G401 (cell line): ENCODE measurements at regions not wholly inside any gene's neighbourhood (a gene's known extent, or its start where the extent isn't known, plus 50 kb on each side); places are given as distances from the start of the nearest gene placed in this dataset.
A peak's percentile ranks its signal among the peaks of the same experiment; 100 is the strongest.
"Not testable (repeated sequence)": the region's sequence is repeated elsewhere in the genome, so short reads cannot be mapped to it uniquely, and the experiment has no call there.

ENCODE experiments used
- DNase-seq: peaks from one replicate; pipeline ENCODE4 v3.0.0-alpha.2; 2015; ENCODE audit warnings: low spot score
- in situ Hi-C: cut with HindIII; loops from 2 replicates; pipeline ENCODE4 v1.10.0; 2016; ENCODE audit warnings: low sequenced_read_pairs, mixed read lengths

GRCh38 chr9:102227416-102227815, 489.0 kb upstream of the GRIN3A start:
- in situ Hi-C loops, DNase-seq: not testable (repeated sequence)

DNA sequence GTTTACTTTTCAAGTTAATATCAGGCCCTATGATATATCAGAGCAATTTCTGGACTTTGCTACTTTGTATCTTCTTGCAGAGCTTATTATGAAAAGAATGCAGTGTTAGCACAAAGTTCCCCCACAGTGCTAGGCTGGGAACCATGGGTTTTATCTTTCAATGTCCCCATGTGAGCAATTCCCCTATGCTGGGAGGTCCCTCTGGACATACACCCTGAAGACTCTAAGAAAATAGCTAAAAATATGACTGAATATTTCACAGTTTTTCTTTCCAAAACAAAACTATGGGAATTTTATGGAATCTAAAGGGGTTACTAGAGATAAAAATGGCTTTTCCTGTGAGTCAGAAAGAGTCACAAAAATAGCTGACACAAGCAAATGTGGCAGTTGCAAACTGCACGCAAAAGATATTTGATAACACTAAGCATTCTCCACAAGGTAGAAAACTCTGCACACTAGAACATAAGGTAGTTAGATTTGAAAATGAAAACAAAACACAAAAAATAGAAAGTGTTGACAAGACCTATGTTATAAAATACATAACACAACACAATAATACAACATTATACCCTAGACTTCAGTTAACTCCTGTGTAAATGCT, 487.5 kb upstream of the GRIN3A start:
- no peak for DNase-seq
- in situ Hi-C loops: no loop called here

- DNase-seq, in situ Hi-C loops: not testable (repeated sequence)
Observed at GRCh38 chr9:102223320-102224136, 485.1 kb upstream of the GRIN3A start.

DNA sequence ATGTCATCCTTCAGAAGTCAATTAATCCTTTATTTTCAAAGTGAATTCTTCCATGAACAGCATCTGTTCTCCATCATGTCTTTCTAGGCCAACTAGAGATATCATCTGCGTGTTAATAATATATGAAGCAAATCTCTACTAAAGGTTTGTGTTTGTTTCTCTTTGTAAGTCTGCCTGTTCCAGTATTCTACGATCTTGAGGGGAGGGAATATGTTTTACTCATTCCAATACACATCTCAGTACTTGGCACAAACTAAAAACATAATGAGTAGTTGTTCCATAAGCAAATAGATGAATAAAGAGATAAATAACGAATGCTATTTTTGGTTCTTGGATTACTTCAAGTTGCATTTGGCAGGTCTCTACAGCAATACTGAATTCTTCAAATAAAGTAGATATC, 470.7 kb upstream of the GRIN3A start:
- peak; percentile 4 for DNase-seq
- in situ Hi-C loops: no loop called here

- in situ Hi-C loops: no loop called here
- no peak for DNase-seq
Observed at GRCh38 chr9:102206432-102206831, 468.0 kb upstream of the GRIN3A start.

DNA sequence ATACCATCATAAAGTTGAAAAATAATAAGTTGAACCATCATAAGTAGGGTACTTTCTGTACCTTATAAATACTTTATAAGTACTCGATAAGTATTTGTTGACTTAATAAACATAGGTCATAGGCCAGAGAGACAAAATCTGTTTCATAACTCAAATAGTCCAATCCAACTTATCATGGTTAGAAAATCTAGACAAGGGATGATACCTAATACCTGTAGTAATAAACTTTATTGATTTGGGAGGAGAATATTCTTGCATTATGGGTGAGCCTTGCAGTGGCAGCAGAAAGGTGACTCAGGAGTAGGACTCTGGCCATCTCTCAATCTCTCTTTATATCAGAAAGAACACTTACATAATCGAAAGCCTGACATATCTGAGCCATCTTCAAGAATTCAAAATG, 466.8 kb upstream of the GRIN3A start:
- in situ Hi-C loops: no loop called here
- DNase-seq: no peak

DNA sequence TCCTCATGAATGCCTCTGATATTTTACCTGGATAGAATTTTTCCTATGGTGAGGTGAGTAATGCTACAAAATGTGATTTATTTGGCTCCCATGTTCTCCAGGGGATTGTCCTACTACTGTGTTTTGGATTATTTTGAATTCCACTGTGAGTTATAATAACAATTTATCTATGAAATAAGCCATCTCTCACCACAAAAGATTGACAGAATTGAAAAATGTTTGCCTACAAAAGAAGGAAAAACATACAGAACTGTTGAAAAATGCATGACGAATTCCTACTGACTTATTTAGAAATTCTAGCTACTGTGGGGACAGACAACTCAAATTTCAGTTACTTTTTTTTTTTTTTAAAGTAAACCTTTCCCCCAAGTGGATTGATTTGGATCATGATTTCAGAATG, 463.7 kb upstream of the GRIN3A start:
- DNase-seq: no peak
- in situ Hi-C loops: no loop called here

- no peak for DNase-seq
- in situ Hi-C loops: no loop called here
Observed at GRCh38 chr9:102185962-102186361, 447.5 kb upstream of the GRIN3A start.

GRCh38 chr9:102185371-102185770, 446.9 kb upstream of the GRIN3A start:
- DNase-seq: peak; percentile 76
- in situ Hi-C loops: no loop called here

DNA sequence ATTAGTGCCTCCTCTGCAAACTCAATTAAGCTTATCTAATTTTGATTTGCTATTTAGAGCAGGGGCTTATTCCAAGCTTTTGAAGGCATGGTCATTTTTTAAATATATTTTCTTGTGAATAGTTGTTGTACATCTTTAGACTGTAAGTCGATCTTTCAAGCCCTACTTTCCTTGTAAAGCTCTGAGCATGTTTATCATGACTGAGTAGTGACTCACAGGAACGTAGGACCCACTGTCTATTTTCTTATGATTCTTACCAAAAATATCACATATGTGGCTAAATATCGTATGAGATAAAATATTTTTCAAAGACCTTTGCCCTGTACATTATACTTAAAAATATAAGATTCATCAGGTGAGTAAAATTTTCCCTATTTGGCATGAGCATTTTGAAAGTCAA, 440.4 kb upstream of the GRIN3A start:
- in situ Hi-C loops: no loop called here
- DNase-seq: no peak

DNA sequence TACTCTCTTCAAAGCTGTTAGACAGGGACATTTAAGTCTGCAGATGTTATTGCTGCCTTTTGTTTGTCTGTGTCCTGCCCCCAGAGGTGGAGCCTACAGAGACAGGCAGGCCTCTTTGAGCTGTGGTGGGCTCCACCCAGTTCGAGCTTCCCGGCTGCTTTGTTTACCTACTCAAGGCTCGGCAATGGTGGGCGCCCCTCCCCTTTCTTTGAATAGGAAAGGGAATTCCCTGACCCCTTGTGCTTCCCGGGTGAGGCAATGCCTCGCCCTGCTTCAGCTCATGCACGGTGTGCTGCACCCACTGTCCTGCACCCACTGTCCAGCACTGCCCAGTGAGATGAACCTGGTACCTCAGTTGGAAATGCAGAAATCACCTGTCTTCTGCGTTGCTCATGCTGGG, 435.8 kb upstream of the GRIN3A start:
- DNase-seq, in situ Hi-C loops: not testable (repeated sequence)

DNA sequence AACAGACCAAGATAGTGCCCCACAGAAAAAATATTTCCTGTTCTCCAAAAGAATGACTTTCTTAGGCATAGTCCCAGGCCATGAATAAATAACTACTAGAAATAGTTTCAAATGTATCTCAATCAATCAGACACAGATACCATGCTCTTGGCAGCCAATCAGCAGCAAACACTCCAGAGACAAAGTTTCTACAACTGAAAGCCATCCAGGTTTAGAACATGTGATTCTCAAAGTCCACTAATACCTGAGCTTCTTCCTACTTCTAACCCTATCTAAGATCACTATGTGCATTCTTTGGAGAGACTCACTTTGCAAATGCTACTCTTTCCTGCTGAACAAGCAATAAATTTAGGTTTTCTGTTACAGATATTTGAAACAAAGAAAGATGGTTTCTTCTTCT, 425.8 kb upstream of the GRIN3A start:
- in situ Hi-C loops: no loop called here
- no peak for DNase-seq

DNA sequence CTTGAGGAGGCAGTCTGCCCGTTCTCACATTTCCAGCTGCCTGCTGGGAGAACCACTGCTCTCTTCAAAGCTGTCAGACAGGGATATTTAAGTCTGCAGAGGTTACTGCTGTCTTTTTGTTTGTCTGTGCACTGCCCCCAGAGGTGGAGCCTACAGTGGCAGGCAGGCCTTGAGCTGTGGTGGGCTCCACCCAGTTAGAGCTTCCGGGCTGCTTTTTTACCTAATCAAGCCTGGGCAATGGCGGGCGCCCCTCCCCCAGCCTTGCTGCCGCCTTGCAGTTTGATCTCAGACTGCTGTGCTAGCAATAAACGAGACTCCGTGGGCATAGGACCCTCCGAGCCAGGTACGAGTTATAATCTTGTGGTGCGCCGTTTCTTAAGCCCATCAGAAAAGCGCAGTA, 414.6 kb upstream of the GRIN3A start:
- in situ Hi-C loops, DNase-seq: not testable (repeated sequence)

- no peak for DNase-seq
- in situ Hi-C loops: no loop called here
Observed at GRCh38 chr9:102135768-102136167, 397.3 kb upstream of the GRIN3A start.

- in situ Hi-C loops: no loop called here
- DNase-seq: no peak
Observed at GRCh38 chr9:102124465-102124864, 386.0 kb upstream of the GRIN3A start.

DNA sequence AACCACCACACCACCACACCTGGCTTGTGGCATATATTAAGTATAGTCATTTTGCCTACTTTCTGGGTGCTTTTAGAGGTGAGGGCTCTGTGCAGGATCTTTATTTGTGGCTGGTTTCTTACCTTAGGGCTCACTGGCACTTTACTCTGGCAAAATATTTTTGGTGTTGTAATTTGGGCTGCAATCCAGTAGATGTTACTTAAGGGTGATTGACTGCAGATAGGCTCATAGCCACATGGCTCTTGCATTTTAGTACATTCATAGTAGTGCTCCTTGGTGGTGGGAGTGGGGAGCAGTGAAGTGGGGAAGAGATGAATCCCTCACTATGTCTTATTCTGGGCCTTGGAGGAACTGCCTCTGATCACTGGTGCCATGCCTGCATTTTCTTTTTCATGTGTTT, 376.1 kb upstream of the GRIN3A start:
- in situ Hi-C loops: no loop called here
- DNase-seq: no peak

GRCh38 chr9:102113191-102113590, 374.7 kb upstream of the GRIN3A start:
- in situ Hi-C loops: no loop called here
- DNase-seq: no peak

DNA sequence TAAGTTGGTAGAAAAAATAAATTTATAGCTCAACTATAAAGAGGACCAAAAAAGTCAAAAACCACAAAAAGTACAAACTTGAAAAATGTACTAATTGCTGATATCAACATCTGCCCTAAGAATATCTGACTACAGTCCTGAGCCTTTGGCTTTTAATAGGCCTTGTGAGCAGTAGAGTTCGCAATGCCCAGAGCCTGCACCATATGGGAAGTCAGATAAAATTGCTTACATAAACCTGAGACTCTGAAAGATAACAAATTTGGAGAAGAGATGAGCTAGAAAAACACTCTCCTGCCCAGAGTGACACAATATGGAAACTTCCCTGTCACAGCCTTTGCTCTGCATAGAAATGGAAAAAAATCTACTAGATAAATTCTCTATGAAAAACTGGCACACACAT, 368.0 kb upstream of the GRIN3A start:
- in situ Hi-C loops: no loop called here
- DNase-seq: no peak

GRCh38 chr9:102101723-102102122, 363.3 kb upstream of the GRIN3A start:
- no peak for DNase-seq
- in situ Hi-C loops: no loop called here

GRCh38 chr9:102087141-102087540, 348.7 kb upstream of the GRIN3A start:
- in situ Hi-C loops: no loop called here

GRCh38 chr9:102085548-102085947, 347.1 kb upstream of the GRIN3A start:
- no peak for DNase-seq
- in situ Hi-C loops: no loop called here

More at GRCh38 chr9:102087141-102087540, 348.7 kb upstream of the GRIN3A start:
- DNase-seq: no peak
